Parathyroid adenoma (tissue), 2 donors: ENCODE measurements at regions not wholly inside any gene's neighbourhood (a gene's known extent, or its start where the extent isn't known, plus 50 kb on each side); places are given as distances from the start of the nearest gene placed in this dataset.
A peak's percentile ranks its signal among the peaks of the same experiment; 100 is the strongest.

Experiments
- H2AFZ ChIP-seq: fragments of 300-600 bp; sonication (generic); one replicate; pipeline ENCODE4 v1.7.0; 2017; ENCODE audit warnings: antibody characterized with exemption, mild to moderate bottlenecking
- H3K27ac ChIP-seq: fragments of 300-600 bp; sonication (generic); one replicate; pipeline ENCODE4 v1.7.0; 2017
- H3K27me3 ChIP-seq: fragments of 300-600 bp; sonication (generic); one replicate; pipeline ENCODE4 v1.7.0; 2017; ENCODE audit warnings: low read length; ENCODE audit not compliant: control insufficient read depth, insufficient read depth
- H3K36me3 ChIP-seq: fragments of 300-600 bp; sonication (generic); one replicate; pipeline ENCODE4 v1.7.0; 2017; ENCODE audit warnings: low read length; ENCODE audit not compliant: control insufficient read depth, insufficient read depth
- H3K4me1 ChIP-seq: fragments of 300-600 bp; sonication (generic); one replicate; pipeline ENCODE4 v1.7.0; 2017; ENCODE audit warnings: control low read depth
- H3K4me2 ChIP-seq: fragments of 300-600 bp; sonication (generic); one replicate; pipeline ENCODE4 v1.7.0; 2017; ENCODE audit warnings: low read length
- H3K4me3 ChIP-seq: fragments of 300-600 bp; sonication (generic); one replicate; pipeline ENCODE4 v1.7.0; 2017; ENCODE audit warnings: low read depth, low read length
- H3K79me2 ChIP-seq: fragments of 300-600 bp; sonication (generic); one replicate; pipeline ENCODE4 v1.7.0; 2017; ENCODE audit warnings: control low read depth
- H3K9ac ChIP-seq: fragments of 300-600 bp; sonication (generic); one replicate; pipeline ENCODE4 v1.7.0; 2017; ENCODE audit warnings: mild to moderate bottlenecking
- H3K9me3 ChIP-seq: fragments of 300-600 bp; sonication (generic); one replicate; pipeline ENCODE4 v1.7.0; 2017; ENCODE audit warnings: low read length; ENCODE audit not compliant: control insufficient read depth
- CTCF ChIP-seq: fragments of 300-600 bp; sonication (generic); IDR thresholded peaks from one replicate; pipeline ENCODE4 v1.7.0; 2017; ENCODE audit warnings: antibody characterized with exemption, mild to moderate bottlenecking
- donor health status: primary hyperparathyroidism.

GRCh38 chr16:66269617-66270332 lies 96.7 kb upstream of the CDH5 start:
- peak overlapping the region; percentile 33 for H3K4me3 ChIP-seq
- no peaks in the 10 kb centered on the region for H3K4me1 ChIP-seq

GRCh38 chr16:66267292-66268014 lies 99.0 kb upstream of the CDH5 start:
- no peak overlapping the region for H3K27ac ChIP-seq

More at GRCh38 chr16:66269617-66270332, 96.7 kb upstream of the CDH5 start:
- no peaks in the 10 kb centered on the region for H3K9me3 ChIP-seq
- TF ChIP-seq CTCF: no peak
- no peaks in the 10 kb centered on the region for H3K27me3 ChIP-seq
- H3K79me2 ChIP-seq: no peaks in the 10 kb centered on the region
- no peak overlapping the region for H3K9ac ChIP-seq
- peak overlapping the region; percentile 68 for H2AFZ ChIP-seq
- peak overlapping the region; percentile 57 for H3K4me2 ChIP-seq
- no peak overlapping the region for H3K27ac ChIP-seq
- no peaks in the 10 kb centered on the region for H3K36me3 ChIP-seq

DNA sequence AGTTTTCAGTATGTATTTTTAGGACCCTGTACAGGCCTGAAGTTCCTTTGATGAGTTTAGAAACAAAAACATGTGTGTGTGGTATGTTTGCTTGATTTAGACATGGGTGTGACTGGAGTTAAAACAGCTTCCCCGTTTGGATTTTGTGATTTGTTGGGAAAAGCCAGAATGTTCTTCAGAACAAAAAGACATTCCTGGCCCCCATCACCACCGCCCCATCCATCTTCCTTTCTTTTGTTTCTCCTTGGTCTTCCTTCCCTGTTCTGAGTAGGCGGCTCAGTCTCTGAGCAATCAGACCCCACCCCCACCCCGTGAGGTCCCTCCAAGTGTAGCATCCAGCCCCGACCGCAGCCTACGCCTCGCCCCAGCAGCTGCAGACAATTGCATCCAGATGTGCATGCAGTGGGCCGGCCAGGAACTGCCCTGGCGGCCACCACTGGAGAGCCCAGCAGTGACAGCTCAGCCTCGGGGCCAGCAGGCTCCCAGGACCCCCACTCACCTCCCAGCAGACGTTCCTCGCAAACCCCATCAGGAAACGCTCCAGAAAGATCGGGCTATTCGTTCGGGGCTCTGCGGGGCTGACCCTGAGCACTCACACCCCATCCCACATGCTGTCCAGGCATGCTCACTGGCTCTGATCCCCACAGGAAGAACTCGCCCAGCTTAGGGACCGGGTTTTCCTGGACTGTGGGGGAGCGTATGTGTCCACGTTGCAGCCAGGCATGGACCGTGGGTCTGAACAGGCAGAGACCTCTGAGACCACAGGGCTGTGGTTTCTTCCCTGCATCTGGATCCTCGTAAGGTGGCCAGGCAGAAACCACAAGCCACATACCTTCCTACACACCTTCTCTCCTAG lies 99.8 kb upstream of the CDH5 start:
- Histone ChIP-seq H3K36me3 (no peaks in the 10 kb centered on the region), H3K4me1 (no peaks in the 10 kb centered on the region), H3K9me3 (no peaks in the 10 kb centered on the region), H3K9ac (no peak overlapping the region), H3K4me2 (no peak overlapping the region), H3K27me3 (no peaks in the 10 kb centered on the region), H3K27ac (no peak overlapping the region), H3K4me3 (no peak overlapping the region), H2AFZ (no peak overlapping the region), H3K79me2 (no peaks in the 10 kb centered on the region)
- no peak for TF ChIP-seq CTCF

More at GRCh38 chr16:66267292-66268014, 99.0 kb upstream of the CDH5 start:
- Histone ChIP-seq H3K4me2 (no peak overlapping the region), H3K9me3 (no peaks in the 10 kb centered on the region), H3K4me3 (no peak overlapping the region), H3K27me3 (no peaks in the 10 kb centered on the region), H2AFZ (no peak overlapping the region), H3K36me3 (no peaks in the 10 kb centered on the region), H3K9ac (no peak overlapping the region), H3K4me1 (no peaks in the 10 kb centered on the region), H3K79me2 (no peaks in the 10 kb centered on the region)
- no peak for TF ChIP-seq CTCF

DNA sequence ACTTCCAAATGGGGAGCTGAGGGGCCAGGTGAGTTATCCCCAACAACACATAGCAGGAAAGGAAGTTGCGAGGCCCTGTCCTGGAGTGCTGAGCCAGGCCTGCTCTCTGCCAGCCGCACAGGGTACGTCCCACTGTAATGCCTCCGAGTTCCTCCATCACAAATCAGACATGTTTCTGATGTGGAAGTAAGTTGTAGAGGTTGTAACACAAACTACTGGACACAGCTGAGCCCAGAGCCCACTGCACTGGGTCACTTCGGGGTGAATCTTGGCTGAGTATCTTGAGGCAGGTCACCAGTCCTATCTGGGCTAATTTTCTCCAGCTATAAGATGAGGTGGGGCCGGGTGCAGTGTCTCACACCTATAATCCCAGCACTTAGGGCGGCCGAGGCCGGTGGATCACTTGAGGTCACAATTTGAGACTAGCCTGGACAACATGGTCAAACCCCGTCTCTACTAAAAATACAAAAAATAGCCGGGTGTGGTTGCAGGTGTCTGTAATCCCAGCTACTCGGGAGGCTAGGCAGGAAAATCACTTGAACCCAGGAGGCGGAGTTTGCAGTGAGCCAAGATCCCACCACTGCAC lies 100.8 kb upstream of the CDH5 start:
- Histone ChIP-seq H3K4me1 (no peaks in the 10 kb centered on the region), H3K27ac (no peak overlapping the region), H3K4me2 (no peak overlapping the region), H3K36me3 (no peaks in the 10 kb centered on the region), H3K79me2 (no peaks in the 10 kb centered on the region), H3K9ac (no peak overlapping the region), H2AFZ (no peak overlapping the region), H3K4me3 (no peak overlapping the region), H3K9me3 (no peaks in the 10 kb centered on the region), H3K27me3 (no peaks in the 10 kb centered on the region)
- TF ChIP-seq CTCF: no peak
